ENCODE measurements at regions not wholly inside any gene's neighbourhood (a gene's known extent, or its start where the extent isn't known, plus 50 kb on each side); places are given as distances from the start of the nearest gene placed in this dataset.
"Not testable (repeated sequence)": the region's sequence is repeated elsewhere in the genome, so short reads cannot be mapped to it uniquely, and the experiment has no call there.

- DNase-seq = no peak
Measured at GRCh38 chr12:68984796-68985573, 52.0 kb upstream of the CPM start.

- DNase-seq = not testable (repeated sequence)
Measured at GRCh38 chr12:68997526-68997925, 64.6 kb upstream of the CPM start.

GRCh38 chr12:68998041-68998440 lies 65.1 kb upstream of the CPM start:
- DNase-seq = no peak

- no peak for DNase-seq
Measured at GRCh38 chr12:69000074-69000473, 67.1 kb upstream of the CPM start.

- DNase-seq = no peak
Measured at GRCh38 chr12:69000540-69001243, 67.7 kb upstream of the CPM start.

GRCh38 chr12:69001251-69001650 lies 68.3 kb upstream of the CPM start:
- DNase-seq = no peak

GRCh38 chr12:69002969-69003368 lies 70.0 kb upstream of the CPM start:
- DNase-seq = no peak

- no peak for DNase-seq
Measured at GRCh38 chr12:69003991-69004390, 71.0 kb upstream of the CPM start.

- DNase-seq = peak; percentile 54
Measured at GRCh38 chr12:69007101-69007854, 74.3 kb upstream of the CPM start.

- no peak for DNase-seq
Measured at GRCh38 chr12:69007855-69008351, 74.9 kb upstream of the CPM start.

GRCh38 chr12:69008520-69008919 lies 75.5 kb upstream of the CPM start:
- peak; percentile 45 for DNase-seq

GRCh38 chr12:69014047-69014446 lies 81.1 kb upstream of the CPM start:
- DNase-seq = no peak

- DNase-seq = no peak
Measured at GRCh38 chr12:69015017-69015416, 82.0 kb upstream of the CPM start.

GRCh38 chr12:69015831-69016230 lies 82.9 kb upstream of the CPM start:
- no peak for DNase-seq

GRCh38 chr12:69019082-69019481 lies 86.1 kb upstream of the CPM start:
- no peak for DNase-seq

- no peak for DNase-seq
Measured at GRCh38 chr12:69019910-69020309, 86.9 kb upstream of the CPM start.

GRCh38 chr12:69022674-69023073 lies 89.7 kb upstream of the CPM start:
- DNase-seq = no peak

GRCh38 chr12:69023840-69024239 lies 90.9 kb upstream of the CPM start:
- no peak for DNase-seq

- DNase-seq = peak; percentile 37
Measured at GRCh38 chr12:69024413-69024812, 91.4 kb upstream of the CPM start.

- DNase-seq = no peak
Measured at GRCh38 chr12:69024907-69025306, 91.9 kb upstream of the CPM start.

- no peak for DNase-seq
Measured at GRCh38 chr12:69026336-69026735, 93.4 kb upstream of the CPM start.

- DNase-seq = no peak
Measured at GRCh38 chr12:69027411-69027881, 94.5 kb upstream of the CPM start.

- no peak for DNase-seq
Measured at GRCh38 chr12:69028941-69029729, 96.2 kb upstream of the CPM start.
